HG03064 (cell line): ENCODE measurements at regions not wholly inside any gene's neighbourhood (a gene's known extent, or its start where the extent isn't known, plus 50 kb on each side); places are given as distances from the start of the nearest gene placed in this dataset.
"Not testable (repeated sequence)": the region's sequence is repeated elsewhere in the genome, so short reads cannot be mapped to it uniquely, and the experiment has no call there.

ENCODE experiments used
- ATAC-seq: cut with Tn5 transposase; IDR thresholded peaks from one replicate; pipeline ENCODE4 v1.9.1; 2021; ENCODE audit warnings: low read depth; ENCODE audit not compliant: unreplicated experiment

- no peak for ATAC-seq
These were observed 287.6 kb upstream of the GOT2 start for GRCh38 chr16:59021751-59022150.

- no peak for ATAC-seq
These were observed 279.8 kb upstream of the GOT2 start for GRCh38 chr16:59013930-59014329.

GRCh38 chr16:58999762-59000161 is 265.6 kb upstream of the GOT2 start:
- no peak for ATAC-seq

- not testable (repeated sequence) for ATAC-seq
These were observed 258.6 kb upstream of the GOT2 start for GRCh38 chr16:58992755-58993154.

GRCh38 chr16:58983181-58983965 is 249.3 kb upstream of the GOT2 start:
- ATAC-seq, result not testable (repeated sequence)

GRCh38 chr16:58970775-58971174 is 236.7 kb upstream of the GOT2 start:
- ATAC-seq, result peak; percentile 81

- no peak for ATAC-seq
These were observed 229.4 kb upstream of the GOT2 start for GRCh38 chr16:58963479-58963878.

GRCh38 chr16:58962811-58963210 is 228.7 kb upstream of the GOT2 start:
- ATAC-seq, result no peak

- no peak for ATAC-seq
These were observed 226.4 kb upstream of the GOT2 start for GRCh38 chr16:58960484-58960883.

- ATAC-seq, result no peak
These were observed 225.9 kb upstream of the GOT2 start for GRCh38 chr16:58960034-58960433.

- ATAC-seq, result no peak
These were observed 224.6 kb upstream of the GOT2 start for GRCh38 chr16:58958749-58959148.

GRCh38 chr16:58948244-58948643 is 214.1 kb upstream of the GOT2 start:
- ATAC-seq, result no peak

- no peak for ATAC-seq
These were observed 206.5 kb upstream of the GOT2 start for GRCh38 chr16:58940609-58941008.

GRCh38 chr16:58938811-58939210 is 204.7 kb upstream of the GOT2 start:
- ATAC-seq, result no peak

- no peak for ATAC-seq
These were observed 203.5 kb upstream of the GOT2 start for GRCh38 chr16:58937661-58938060.

- no peak for ATAC-seq
These were observed 199.1 kb upstream of the GOT2 start for GRCh38 chr16:58933186-58933585.

- no peak for ATAC-seq
These were observed 197.3 kb upstream of the GOT2 start for GRCh38 chr16:58931436-58931835.

- ATAC-seq, result no peak
These were observed 189.0 kb upstream of the GOT2 start for GRCh38 chr16:58923094-58923493.

- no peak for ATAC-seq
These were observed 179.3 kb upstream of the GOT2 start for GRCh38 chr16:58913456-58913855.

- no peak for ATAC-seq
These were observed 178.5 kb upstream of the GOT2 start for GRCh38 chr16:58912571-58912970.

- ATAC-seq, result no peak
These were observed 173.0 kb upstream of the GOT2 start for GRCh38 chr16:58906981-58907715.

GRCh38 chr16:58904291-58904690 is 170.2 kb upstream of the GOT2 start:
- ATAC-seq, result no peak
